ENCODE measurements at regions not wholly inside any gene's neighbourhood (a gene's known extent, or its start where the extent isn't known, plus 50 kb on each side); places are given as distances from the start of the nearest gene placed in this dataset.

- no peak for TF ChIP-seq CTCF (IDR thresholded peaks at IDR 0.05)
- TF ChIP-seq EP300 (IDR thresholded peaks at IDR 0.05), result no peak
- TF ChIP-seq POLR2AphosphoS5 (IDR thresholded peaks at IDR 0.05), result no peak
- TF ChIP-seq POLR2A (IDR thresholded peaks at IDR 0.05), result no peak
Measured at GRCh38 chr10:90997670-90998069, 76.8 kb upstream of the ANKRD1 start.
